IMR-90 (cell line): ENCODE measurements at regions not wholly inside any gene's neighbourhood (a gene's known extent, or its start where the extent isn't known, plus 50 kb on each side); places are given as distances from the start of the nearest gene placed in this dataset.

Source experiments
- CHD1 ChIP-seq: IDR thresholded peaks from 2 replicates; pipeline ENCODE4 v1.6.1; 2012; ENCODE audit warnings: low read depth, low read length, improper control_type of control experiment
- CTCF ChIP-seq: conservative IDR thresholded peaks from 2 replicates; pipeline ENCODE4 v1.5.1; 2012; ENCODE audit warnings: mild to moderate bottlenecking, low read depth, low read length, improper control_type of control experiment
- FOS ChIP-seq: fragments of 150-350 bp; IDR thresholded peaks from 2 replicates; pipeline ENCODE4 v1.6.1; 2016; ENCODE audit warnings: low read depth, low read length
- MAFK ChIP-seq: IDR thresholded peaks from 2 replicates; pipeline ENCODE4 v1.6.1; 2012; ENCODE audit warnings: low read depth, low read length, improper control_type of control experiment
- MXI1 ChIP-seq: IDR thresholded peaks from 2 replicates; pipeline ENCODE4 v1.6.1; 2012; ENCODE audit warnings: low read depth, mild to moderate bottlenecking, low read length, moderate library complexity, borderline replicate concordance
- RAD21 ChIP-seq: IDR thresholded peaks from 2 replicates; pipeline ENCODE4 v1.6.1; 2012; ENCODE audit warnings: low read length, improper control_type of control experiment

DNA sequence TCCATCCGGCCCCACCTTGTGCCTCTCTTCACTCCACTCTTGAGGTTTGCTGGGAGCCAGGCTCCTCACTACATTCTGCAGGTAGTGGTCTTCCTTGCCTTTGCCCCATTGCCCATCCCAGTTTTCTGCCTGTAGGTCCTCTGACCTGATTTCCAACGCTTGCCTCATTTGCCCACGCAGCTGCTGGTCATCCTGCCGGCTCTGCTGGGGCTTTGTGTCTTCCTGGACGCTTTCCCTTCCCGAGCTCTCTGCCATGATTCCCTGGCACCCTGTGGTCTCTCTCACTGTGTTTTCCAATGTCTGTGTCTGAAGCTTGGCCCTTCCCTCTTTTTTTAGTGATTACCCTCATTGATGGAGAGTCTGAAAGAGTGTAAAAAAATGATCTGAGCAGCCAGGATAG is 451.6 kb downstream of the UTRN start:
- TF ChIP-seq CTCF (no peak), FOS (no peak), MAFK (no peak), CHD1 (no peak), RAD21 (no peak), MXI1 (no peak)
